ENCODE measurements at regions not wholly inside any gene's neighbourhood (a gene's known extent, or its start where the extent isn't known, plus 50 kb on each side); places are given as distances from the start of the nearest gene placed in this dataset.

- no peak for FAIRE-seq
Observed at GRCh38 chr1:29474274-29475244, 238.2 kb downstream of the PTPRU start.

DNA sequence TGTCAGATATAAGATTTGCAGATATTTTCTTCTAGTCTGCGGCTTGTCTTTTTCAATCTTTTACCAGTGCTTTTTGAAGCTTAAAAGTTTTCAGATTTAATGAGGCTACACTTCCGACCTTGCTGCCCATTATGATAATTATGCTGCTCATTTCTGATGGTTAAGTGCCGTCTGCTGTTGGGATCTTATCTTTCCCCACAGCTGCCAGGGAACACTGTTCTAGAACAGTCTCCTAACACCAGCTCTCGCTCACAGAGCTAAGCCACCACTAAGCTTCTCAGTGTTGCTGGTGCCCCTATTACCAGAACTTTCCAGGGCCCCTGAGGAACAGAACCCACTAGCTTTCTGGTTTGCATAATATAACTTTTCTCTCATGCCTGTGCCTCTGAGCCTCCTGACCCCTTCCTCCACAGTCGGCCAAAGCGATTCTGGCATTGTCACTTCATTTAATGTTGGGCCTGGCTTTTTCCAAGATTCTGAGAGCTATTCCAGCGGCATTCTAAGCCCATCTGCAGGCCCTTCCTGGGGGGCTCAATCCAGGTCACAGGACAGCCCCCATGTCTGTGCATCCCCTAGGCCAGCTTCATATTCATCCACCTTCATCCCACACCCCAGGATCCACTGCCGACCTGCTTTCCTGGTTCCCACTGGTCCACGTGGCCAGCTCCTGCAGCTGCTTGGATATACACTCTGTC, 237.0 kb downstream of the PTPRU start:
- no peak for FAIRE-seq

GRCh38 chr1:29471487-29472313, 235.4 kb downstream of the PTPRU start:
- no peak for FAIRE-seq

- no peak for FAIRE-seq
Observed at GRCh38 chr1:29470788-29471119, 234.4 kb downstream of the PTPRU start.

DNA sequence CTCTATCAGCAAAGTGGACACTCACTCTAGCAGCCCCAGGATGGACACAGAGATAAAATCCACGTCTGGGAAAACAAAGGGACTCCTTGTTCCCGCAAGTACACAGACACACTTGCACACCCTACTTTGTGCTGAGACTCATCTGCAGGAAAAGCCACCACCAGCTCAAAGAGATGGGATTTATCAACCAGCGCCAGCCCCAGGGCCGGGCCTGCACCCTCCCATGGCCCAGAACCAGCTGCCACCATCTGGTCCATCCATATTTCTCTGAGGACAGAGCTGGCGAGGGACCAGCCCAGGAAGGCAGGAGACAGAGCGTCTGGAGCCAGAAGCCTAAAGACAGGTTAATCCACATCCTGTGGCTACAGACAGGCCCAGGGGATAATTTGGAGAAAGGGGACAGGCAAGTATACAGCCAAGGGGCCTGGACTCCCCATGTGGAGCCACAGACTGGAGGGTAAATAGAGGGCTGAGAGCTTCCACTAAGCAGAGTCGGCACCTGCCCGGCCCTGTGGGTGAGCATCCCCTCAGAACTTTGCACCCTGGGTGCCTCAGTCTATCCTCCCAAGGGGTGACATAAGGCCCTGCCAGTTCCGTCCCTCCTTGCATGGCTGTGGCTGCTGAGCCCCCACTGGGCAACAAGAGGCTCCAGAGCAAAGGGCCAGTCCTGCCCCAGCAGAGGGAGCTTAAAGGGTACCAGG, 233.9 kb downstream of the PTPRU start:
- no peak for FAIRE-seq

DNA sequence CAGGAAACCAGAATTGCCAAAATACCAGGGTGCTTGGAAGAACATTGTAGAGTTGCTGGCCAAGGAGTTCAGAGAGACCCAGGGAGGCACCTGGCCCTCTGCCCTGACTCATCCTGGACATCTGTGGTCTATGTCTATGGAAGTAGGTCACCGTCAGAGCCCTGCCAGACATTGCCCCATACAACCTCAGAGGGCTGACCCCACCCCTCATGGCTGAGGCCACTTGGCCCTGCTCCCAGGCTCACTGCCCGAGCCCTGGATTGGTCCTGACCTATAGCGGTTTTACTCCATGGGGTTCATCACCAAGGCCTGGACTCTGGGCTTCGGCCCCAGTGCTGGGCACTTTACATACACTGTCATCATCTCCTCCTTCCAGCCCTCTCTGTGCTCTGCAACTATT, 233.1 kb downstream of the PTPRU start:
- no peak for FAIRE-seq

GRCh38 chr1:29467989-29468900, 231.9 kb downstream of the PTPRU start:
- FAIRE-seq: no peak

DNA sequence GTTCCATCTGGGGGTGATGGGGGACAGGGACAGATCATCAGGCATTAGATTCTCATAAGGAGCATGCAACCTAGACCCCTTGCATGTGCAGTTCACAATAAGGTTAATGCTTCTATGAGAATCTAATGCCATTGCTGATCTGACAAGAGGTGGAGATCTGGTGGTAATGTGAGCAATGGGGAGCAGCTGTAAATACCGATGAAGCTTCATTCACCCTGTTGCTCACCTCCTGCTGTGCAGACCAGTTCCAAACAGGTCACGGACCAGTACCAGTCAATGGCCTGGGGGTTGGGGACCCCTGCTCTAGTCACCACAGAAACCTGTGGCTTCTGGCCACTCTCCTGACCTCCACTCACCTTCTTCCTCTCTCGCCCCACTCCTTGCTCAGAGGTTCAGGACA, 229.9 kb downstream of the PTPRU start:
- FAIRE-seq: no peak

DNA sequence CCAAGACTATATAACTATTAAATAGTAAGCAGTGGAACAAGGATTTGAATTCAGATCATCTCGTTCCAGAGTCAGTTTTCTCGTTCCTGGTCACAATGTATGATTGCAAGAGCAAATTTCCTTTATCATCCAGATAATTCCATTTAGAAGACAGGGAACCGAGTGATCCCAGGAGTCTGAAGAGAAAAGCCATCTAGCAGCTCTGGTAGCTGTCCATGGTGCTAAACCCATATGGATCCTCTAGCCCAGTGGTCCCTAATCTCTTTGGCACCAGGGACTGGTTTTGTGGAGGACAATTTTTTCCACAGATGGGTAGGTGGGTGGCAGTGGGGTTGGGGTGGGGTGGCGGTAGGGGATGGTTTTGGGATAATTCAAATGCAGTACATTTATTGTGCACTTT, 229.4 kb downstream of the PTPRU start:
- FAIRE-seq: no peak

- FAIRE-seq: no peak
Observed at GRCh38 chr1:29462096-29462495, 225.8 kb downstream of the PTPRU start.

- FAIRE-seq: no peak
Observed at GRCh38 chr1:29461115-29461739, 224.9 kb downstream of the PTPRU start.

DNA sequence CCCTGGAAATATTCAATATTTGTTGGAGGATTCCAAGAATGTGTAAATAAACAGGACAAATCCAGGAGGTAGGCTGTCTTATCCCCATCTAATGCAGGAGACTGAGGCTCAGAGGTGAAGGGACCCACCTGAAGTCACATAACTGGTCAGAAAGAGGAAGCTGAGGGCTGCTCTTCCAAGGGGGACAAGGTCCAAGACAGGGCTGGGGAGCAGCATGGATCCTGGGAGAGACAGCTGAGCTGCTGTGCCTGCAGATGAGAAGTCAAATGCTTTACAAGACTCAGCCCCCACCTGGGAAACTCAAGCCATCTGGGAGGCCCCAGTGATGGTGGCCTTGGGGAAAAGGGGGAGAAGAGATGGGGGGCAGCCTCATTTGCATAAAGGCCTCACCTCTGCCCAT, 224.4 kb downstream of the PTPRU start:
- no peak for FAIRE-seq

GRCh38 chr1:29460041-29460610, 223.8 kb downstream of the PTPRU start:
- no peak for FAIRE-seq

- no peak for FAIRE-seq
Observed at GRCh38 chr1:29459620-29459945, 223.3 kb downstream of the PTPRU start.

- no peak for FAIRE-seq
Observed at GRCh38 chr1:29458737-29459619, 222.7 kb downstream of the PTPRU start.

- no peak for FAIRE-seq
Observed at GRCh38 chr1:29457496-29458368, 221.4 kb downstream of the PTPRU start.

- FAIRE-seq: no peak
Observed at GRCh38 chr1:29456685-29457435, 220.5 kb downstream of the PTPRU start.

- no peak for FAIRE-seq
Observed at GRCh38 chr1:29455781-29456180, 219.5 kb downstream of the PTPRU start.

Measured in TTC549 (cell line).